A673 (cell line): ENCODE measurements at regions not wholly inside any gene's neighbourhood (a gene's known extent, or its start where the extent isn't known, plus 50 kb on each side); places are given as distances from the start of the nearest gene placed in this dataset.
"Not testable (repeated sequence)": the region's sequence is repeated elsewhere in the genome, so short reads cannot be mapped to it uniquely, and the experiment has no call there.

Experiments
- BruUV-seq: library from RNA; stranded (reverse); fragments of 400-500 nt; replicated peaks from 2 replicates; lab custom pipeline; 2021; lab: Mats Ljungman, UMichigan
- CTCF ChIA-PET: fragments of 300-600 bp; sonication (Branson Sonifier 250); formaldehyde crosslinking; loops from one replicate; lab custom pipeline; 2022; ENCODE audit warnings: antibody characterized with exemption; lab: Charles Lee
- POLR2A ChIA-PET: fragments of 300-600 bp; sonication (Branson Sonifier 250); formaldehyde crosslinking; loops from one replicate; lab custom pipeline; 2022; ENCODE audit warnings: antibody characterized with exemption; ENCODE audit not compliant: low non-redundant PET; lab: Charles Lee
- DNase-seq: peaks from one replicate; pipeline ENCODE4 v3.0.0-alpha.2; 2015; ENCODE audit warnings: low spot score
- H3K27ac ChIP-seq: fragments of 200-600 bp; sonication (generic); 2 replicates; pipeline ENCODE4 v1.5.1; 2016; ENCODE audit warnings: mixed run types, low read depth, mild to moderate bottlenecking, mixed read lengths, antibody characterized with exemption, low read length; ENCODE audit not compliant: poor library complexity, severe bottlenecking
- H3K27me3 ChIP-seq: fragments of 200-600 bp; sonication (generic); replicated peaks from 2 replicates; pipeline ENCODE4 v1.6.1; 2017; ENCODE audit warnings: mixed run types, low read depth, mild to moderate bottlenecking, mixed read lengths, antibody characterized with exemption, low read length; ENCODE audit not compliant: insufficient read depth, poor library complexity
- H3K36me3 ChIP-seq: fragments of 200-600 bp; sonication (generic); 2 replicates; pipeline ENCODE4 v1.6.1; 2016; ENCODE audit warnings: mixed run types, mild to moderate bottlenecking, mixed read lengths, antibody characterized with exemption, low read length; ENCODE audit not compliant: insufficient read depth, poor library complexity, severe bottlenecking
- H3K4me1 ChIP-seq: fragments of 200-600 bp; sonication (generic); 2 replicates; pipeline ENCODE4 v1.6.1; 2017; ENCODE audit warnings: mixed run types, mild to moderate bottlenecking, mixed read lengths, antibody characterized with exemption, low read length; ENCODE audit not compliant: insufficient read depth, poor library complexity, severe bottlenecking
- H3K4me3 ChIP-seq: fragments of 200-600 bp; sonication (generic); 2 replicates; pipeline ENCODE4 v1.5.1; 2016; ENCODE audit warnings: low read depth, mixed run types, mild to moderate bottlenecking, mixed read lengths, low read length; ENCODE audit not compliant: poor library complexity, severe bottlenecking
- H3K9me3 ChIP-seq: fragments of 200-600 bp; sonication (generic); 2 replicates; pipeline ENCODE4 v1.6.1; 2016; ENCODE audit warnings: mixed run types, low read depth, mild to moderate bottlenecking, mixed read lengths, antibody characterized with exemption, low read length; ENCODE audit not compliant: poor library complexity, severe bottlenecking
- CTCF ChIP-seq: fragments of 300-800, 200-600 bp; sonication (generic); conservative IDR thresholded peaks from 2 replicates; pipeline ENCODE4 v1.5.1; 2017; ENCODE audit warnings: low read depth, mild to moderate bottlenecking, antibody characterized with exemption, low read length, moderate library complexity, mixed read lengths
- EZH2 ChIP-seq: fragments of 200-600 bp; sonication (generic); IDR thresholded peaks from 2 replicates; pipeline ENCODE4 v1.6.1; 2017; ENCODE audit warnings: borderline replicate concordance, low read depth, mild to moderate bottlenecking, mixed read lengths, antibody characterized with exemption, low read length; ENCODE audit not compliant: poor library complexity, severe bottlenecking
- intact Hi-C: fragments of 100-400 bp; cut with micrococcal nuclease; formaldehyde crosslinking; loops from one replicate; pipeline ENCODE4 v1.10.0; 2022; ENCODE audit not compliant: unreplicated experiment

- no peaks in the 10 kb centered on the region for H3K36me3 ChIP-seq
- no peak overlapping the region for H3K27ac ChIP-seq
- H3K4me1 ChIP-seq: no peaks in the 10 kb centered on the region
- ChIA-PET CTCF (no interaction called here), POLR2A (no interaction called here)
- H3K9me3 ChIP-seq: no peaks in the 10 kb centered on the region
- intact Hi-C loops: no loop called here
- H3K27me3 ChIP-seq: no peaks in the 10 kb centered on the region
- no peak for DNase-seq
- no TSS peak for BruUV-seq
- no peak overlapping the region for H3K4me3 ChIP-seq
- TF ChIP-seq EZH2 (no peak), CTCF (no peak)
These were observed 213.8 kb downstream of the DUSP10 start for GRCh38 chr1:221527886-221528624.

- H3K27ac ChIP-seq, intact Hi-C loops, H3K4me3 ChIP-seq, H3K9me3 ChIP-seq, H3K27me3 ChIP-seq, POLR2A ChIA-PET, BruUV-seq, H3K4me1 ChIP-seq, DNase-seq, H3K36me3 ChIP-seq, CTCF ChIA-PET: not testable (repeated sequence)
These were observed 211.7 kb downstream of the DUSP10 start for GRCh38 chr1:221530159-221530558.

GRCh38 chr1:221530791-221531190 is 211.1 kb downstream of the DUSP10 start:
- no peaks in the 10 kb centered on the region for H3K9me3 ChIP-seq
- no peaks in the 10 kb centered on the region for H3K36me3 ChIP-seq
- intact Hi-C loops: no loop called here
- no peak for TF ChIP-seq EZH2
- TF ChIP-seq CTCF: no peak
- no TSS peak for BruUV-seq
- no peak overlapping the region for H3K27ac ChIP-seq
- no peak overlapping the region for H3K4me3 ChIP-seq
- ChIA-PET CTCF (no interaction called here), POLR2A (no interaction called here)
- H3K4me1 ChIP-seq: no peaks in the 10 kb centered on the region
- H3K27me3 ChIP-seq: no peaks in the 10 kb centered on the region
- no peak for DNase-seq
